ENCODE measurements at regions not wholly inside any gene's neighbourhood (a gene's known extent, or its start where the extent isn't known, plus 50 kb on each side); places are given as distances from the start of the nearest gene placed in this dataset.

DNA sequence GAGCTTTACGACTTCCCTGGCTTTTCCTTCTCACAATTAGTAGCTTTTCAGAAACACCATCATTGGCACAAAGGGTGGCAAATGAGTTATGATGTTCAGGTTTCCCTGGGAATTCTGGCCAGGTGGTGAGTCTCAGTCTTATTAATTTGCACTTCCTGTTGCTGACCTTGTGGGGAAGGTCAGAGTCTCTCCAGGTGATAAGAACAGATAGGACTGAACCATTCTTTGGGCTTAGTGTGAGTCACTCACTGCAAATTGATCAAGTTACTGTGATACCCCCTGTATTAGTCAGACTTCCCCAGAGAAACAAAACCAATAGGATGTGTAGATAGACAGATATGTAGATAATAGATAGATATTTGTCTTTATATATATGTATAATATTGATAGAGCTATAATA, 53.8 kb upstream of the RANBP3L start:
- H3K27ac ChIP-seq, result no peak overlapping the region
- intact Hi-C loops (cut with DNase I), result no loop called here
- H3K4me1 ChIP-seq (ENCODE audit: insufficient read depth), result no peaks in the 10 kb centered on the region
- no peaks in the 10 kb centered on the region for H3K27me3 ChIP-seq
- no peaks in the 10 kb centered on the region for H3K9me3 ChIP-seq
- TF ChIP-seq, protein P1, sequence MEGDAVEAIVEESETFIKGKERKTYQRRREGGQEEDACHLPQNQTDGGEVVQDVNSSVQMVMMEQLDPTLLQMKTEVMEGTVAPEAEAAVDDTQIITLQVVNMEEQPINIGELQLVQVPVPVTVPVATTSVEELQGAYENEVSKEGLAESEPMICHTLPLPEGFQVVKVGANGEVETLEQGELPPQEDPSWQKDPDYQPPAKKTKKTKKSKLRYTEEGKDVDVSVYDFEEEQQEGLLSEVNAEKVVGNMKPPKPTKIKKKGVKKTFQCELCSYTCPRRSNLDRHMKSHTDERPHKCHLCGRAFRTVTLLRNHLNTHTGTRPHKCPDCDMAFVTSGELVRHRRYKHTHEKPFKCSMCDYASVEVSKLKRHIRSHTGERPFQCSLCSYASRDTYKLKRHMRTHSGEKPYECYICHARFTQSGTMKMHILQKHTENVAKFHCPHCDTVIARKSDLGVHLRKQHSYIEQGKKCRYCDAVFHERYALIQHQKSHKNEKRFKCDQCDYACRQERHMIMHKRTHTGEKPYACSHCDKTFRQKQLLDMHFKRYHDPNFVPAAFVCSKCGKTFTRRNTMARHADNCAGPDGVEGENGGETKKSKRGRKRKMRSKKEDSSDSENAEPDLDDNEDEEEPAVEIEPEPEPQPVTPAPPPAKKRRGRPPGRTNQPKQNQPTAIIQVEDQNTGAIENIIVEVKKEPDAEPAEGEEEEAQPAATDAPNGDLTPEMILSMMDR (IDR thresholded peaks at IDR 0.05), result no peak
- TF ChIP-seq EP300 (IDR thresholded peaks at IDR 0.05) (no peak), POLR2A (IDR thresholded peaks at IDR 0.05) (no peak)
- no peak overlapping the region for H3K4me3 ChIP-seq
- 98 to 100% (median 98%) methylated on average over 1 of the region's 1 CpG for WGBS, 3 donors
- no peak for DNase-seq
- H3K36me3 ChIP-seq, result no peaks in the 10 kb centered on the region

DNA sequence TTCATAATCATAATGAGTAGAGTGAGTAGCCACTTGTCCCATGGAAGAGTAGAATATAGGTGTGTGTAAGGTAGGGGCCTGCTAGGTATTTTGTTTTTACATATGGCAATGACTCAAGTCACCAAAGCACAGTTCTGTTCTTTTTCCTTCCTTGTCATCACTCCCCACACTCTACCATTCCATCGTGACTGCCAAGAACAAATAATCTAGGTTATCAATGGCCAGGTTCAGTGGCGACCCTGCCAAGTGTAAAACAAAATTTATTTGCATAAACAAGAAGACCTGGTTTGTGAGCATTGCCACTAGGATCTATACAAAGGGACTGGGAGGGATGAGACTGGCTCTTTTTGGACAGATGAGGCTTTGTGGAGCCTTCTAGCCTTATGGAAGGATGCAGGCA, 55.2 kb upstream of the RANBP3L start:
- TF ChIP-seq EP300 (IDR thresholded peaks at IDR 0.05) (no peak), POLR2A (IDR thresholded peaks at IDR 0.05) (no peak)
- TF ChIP-seq, protein P1 (IDR thresholded peaks at IDR 0.05), result no peak
- 73 to 82% (median 80%) methylated on average over 2 of the region's 2 CpGs for WGBS, 3 donors
- no peaks in the 10 kb centered on the region for H3K4me1 ChIP-seq (ENCODE audit: insufficient read depth)
- no peaks in the 10 kb centered on the region for H3K36me3 ChIP-seq
- no peaks in the 10 kb centered on the region for H3K27me3 ChIP-seq
- no peak overlapping the region for H3K4me3 ChIP-seq
- H3K27ac ChIP-seq, result no peak overlapping the region
- intact Hi-C loops (cut with DNase I), result no loop called here
- H3K9me3 ChIP-seq, result no peaks in the 10 kb centered on the region
- no peak for DNase-seq

DNA sequence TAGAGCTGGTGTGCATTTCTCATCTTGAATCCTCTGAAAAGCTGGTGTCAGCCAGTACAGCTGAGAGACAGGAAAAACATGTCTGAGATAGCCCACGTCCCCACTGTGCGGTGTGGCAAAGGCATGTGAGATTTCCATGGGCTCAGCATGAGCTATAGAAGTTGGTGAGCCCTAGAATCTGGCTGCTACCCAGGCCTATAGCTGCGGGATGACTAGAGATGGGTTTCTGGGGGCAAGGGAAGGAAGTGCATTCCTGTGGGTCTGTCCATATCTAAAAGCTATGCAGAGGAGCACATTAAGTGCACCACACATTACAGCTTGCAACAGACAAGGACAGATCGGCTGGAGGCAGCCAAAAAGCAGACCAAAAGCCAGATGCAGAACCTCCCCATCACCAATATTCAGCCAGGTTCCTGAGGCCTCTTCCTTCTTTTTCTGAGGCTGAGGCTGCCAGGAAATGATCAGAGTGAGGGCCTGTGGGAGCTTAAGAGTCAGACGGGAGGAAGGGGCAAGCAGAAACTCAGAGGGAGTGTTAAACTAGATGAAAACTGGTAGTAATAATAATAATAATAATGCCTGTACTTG, 55.8 kb upstream of the RANBP3L start:
- Histone ChIP-seq H3K9me3 (no peaks in the 10 kb centered on the region), H3K4me1 (ENCODE audit: insufficient read depth) (no peaks in the 10 kb centered on the region), H3K27me3 (no peaks in the 10 kb centered on the region), H3K4me3 (no peak overlapping the region), H3K27ac (no peak overlapping the region), H3K36me3 (no peaks in the 10 kb centered on the region)
- intact Hi-C loops (cut with DNase I), result no loop called here
- 20 to 21% (median 21%) methylated on average over 5 of the region's 5 CpGs for WGBS, 3 donors
- no peak for DNase-seq
- TF ChIP-seq EP300 (IDR thresholded peaks at IDR 0.05) (no peak), POLR2A (IDR thresholded peaks at IDR 0.05) (no peak)
- TF ChIP-seq, protein P1 (IDR thresholded peaks at IDR 0.05), result no peak

DNA sequence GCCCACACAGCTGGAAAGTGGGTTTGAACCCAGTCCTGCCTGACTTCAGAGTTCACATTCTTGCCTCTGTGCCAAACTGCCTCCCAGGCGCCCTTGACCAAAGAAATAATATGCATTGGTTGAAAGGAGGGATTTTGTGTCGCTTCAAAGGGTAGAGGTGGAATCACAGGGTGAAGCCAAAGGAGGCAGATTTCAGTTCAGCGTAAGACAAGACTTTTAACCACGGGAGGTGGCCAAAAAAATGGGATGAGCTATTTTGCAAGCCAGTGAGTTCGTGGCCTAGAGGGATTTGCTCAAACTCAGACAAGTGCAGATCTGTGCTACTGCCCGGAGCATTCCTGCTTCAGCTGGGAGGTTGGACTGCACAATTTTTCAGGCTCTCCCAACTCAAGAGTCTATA, 57.6 kb upstream of the RANBP3L start:
- no peak overlapping the region for H3K4me3 ChIP-seq
- no peak overlapping the region for H3K27ac ChIP-seq

More for the DNA sequence above, 57.6 kb upstream of the RANBP3L start:
- H3K36me3 ChIP-seq, result no peaks in the 10 kb centered on the region
- intact Hi-C loops (cut with DNase I), result no loop called here
- peak in 2 of 5 donors; percentile 14 to 21 for DNase-seq
- no peaks in the 10 kb centered on the region for H3K9me3 ChIP-seq
- 20 to 57% (median 33%) methylated on average over 6 of the region's 6 CpGs for WGBS, 3 donors
- TF ChIP-seq, protein P1 (IDR thresholded peaks at IDR 0.05), result no peak
- TF ChIP-seq EP300 (IDR thresholded peaks at IDR 0.05) (no peak), POLR2A (IDR thresholded peaks at IDR 0.05) (no peak)
- no peaks in the 10 kb centered on the region for H3K4me1 ChIP-seq (ENCODE audit: insufficient read depth)
- H3K27me3 ChIP-seq, result no peaks in the 10 kb centered on the region
